Tibial nerve (tissue), 4 donors: ENCODE measurements at regions not wholly inside any gene's neighbourhood (a gene's known extent, or its start where the extent isn't known, plus 50 kb on each side); places are given as distances from the start of the nearest gene placed in this dataset.
"Not testable (repeated sequence)": the region's sequence is repeated elsewhere in the genome, so short reads cannot be mapped to it uniquely, and the experiment has no call there.

Source experiments
- DNase-seq, 2 donors: peaks; one replicate each; pipeline ENCODE4 v3.0.0-alpha.2; 2019; ENCODE audit warnings: low spot score in 2 of 2
- H3K27ac ChIP-seq, 4 donors: fragments of 200-600 bp; sonication (generic) in 3 of 4; one replicate each; pipeline ENCODE4 v1.5.1; 2017 to 2019; ENCODE audit warnings: mild to moderate bottlenecking in 1 of 4
- H3K27me3 ChIP-seq, 2 donors: fragments of 200-600 bp; sonication (generic) in 1 of 2; one replicate each; pipeline versions ENCODE4 v1.5.1 to v1.6.0; 2017 to 2019
- H3K36me3 ChIP-seq, 3 donors: fragments of 200-600 bp; sonication (generic); one replicate each; pipeline ENCODE4 v1.5.1; 2018 to 2019
- H3K4me1 ChIP-seq, 4 donors: fragments of 200-600 bp; sonication (generic) in 3 of 4; one replicate each; pipeline ENCODE4 v1.5.1; 2017 to 2019
- H3K4me3 ChIP-seq, 4 donors: fragments of 200-600 bp; sonication (generic) in 3 of 4; one replicate each; pipeline ENCODE4 v1.5.1; 2017 to 2019; ENCODE audit warnings: mild to moderate bottlenecking in 1 of 4, moderate library complexity in 1 of 4
- H3K9me3 ChIP-seq, 4 donors: fragments of 200-600 bp; sonication (generic) in 3 of 4; one replicate each; pipeline ENCODE4 v1.5.1; 2017 to 2019
- CTCF ChIP-seq, 5 experiments: fragments of 200-600 bp in 3 of 5; fragments of 450-650 bp in 2 of 5; sonication (generic) in 3 of 5; IDR thresholded peaks; one replicate each; pipeline ENCODE4 v1.5.1; 2016 to 2019; ENCODE audit warnings: antibody characterized with exemption in 5 of 5, mild to moderate bottlenecking in 3 of 5, moderate library complexity in 2 of 5
- EP300 ChIP-seq, 2 donors: sonication (generic); formaldehyde crosslinking; IDR thresholded peaks; one replicate each; pipeline ENCODE4 v1.6.1; 2017; ENCODE audit warnings: antibody characterized with exemption in 2 of 2, mild to moderate bottlenecking in 1 of 2
- POLR2A ChIP-seq, 2 donors: fragments of 450-650 bp; IDR thresholded peaks; one replicate each; pipeline ENCODE4 v1.6.1; 2017; ENCODE audit warnings: antibody characterized with exemption in 2 of 2, mild to moderate bottlenecking in 2 of 2, moderate library complexity in 2 of 2
- WGBS, 2 donors: methylation state at CpG; one replicate each; pipeline ENCODE4 v1.1.5; 2018; 5-methylcytosine and 5-hydroxymethylcytosine counted together

- Histone ChIP-seq H3K4me1 (no peaks in the 10 kb centered on the region), H3K27me3 (no peaks in the 10 kb centered on the region), H3K36me3 (no peaks in the 10 kb centered on the region), H3K9me3 (no peaks in the 10 kb centered on the region), H3K27ac (no peak overlapping the region), H3K4me3 (no peak overlapping the region)
- TF ChIP-seq CTCF (IDR thresholded peaks at IDR 0.05) (no peak), POLR2A (IDR thresholded peaks at IDR 0.05) (no peak), EP300 (IDR thresholded peaks at IDR 0.05) (no peak)
- WGBS, 2 donors: 46 to 69% methylated on average over 1 of the region's 1 CpG
- no peak for DNase-seq
Measured at GRCh38 chr7:123270570-123270969, 70.8 kb upstream of the SLC13A1 start.

DNA sequence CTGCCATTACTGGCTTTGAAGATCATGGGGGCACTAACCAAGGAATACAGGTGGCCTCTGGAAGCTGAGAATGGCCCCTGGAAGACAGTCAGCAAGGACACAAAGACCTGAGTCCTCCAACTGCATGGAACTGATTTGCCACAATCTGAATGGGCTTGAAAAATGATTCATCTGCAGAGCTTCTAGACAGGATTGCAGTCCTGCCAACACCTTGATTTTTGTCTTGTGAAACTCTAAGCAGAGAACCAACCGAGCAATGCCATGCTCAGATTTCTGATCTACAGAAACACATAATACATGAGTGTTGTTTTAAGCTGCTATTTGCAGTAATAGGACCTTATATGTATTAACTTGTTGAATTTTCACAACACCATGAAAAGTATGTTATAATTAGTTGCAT, 66.1 kb upstream of the SLC13A1 start:
- no peaks in the 10 kb centered on the region for H3K4me1 ChIP-seq
- no peaks in the 10 kb centered on the region for H3K9me3 ChIP-seq
- no peak overlapping the region for H3K4me3 ChIP-seq
- TF ChIP-seq POLR2A (IDR thresholded peaks at IDR 0.05) (no peak), CTCF (IDR thresholded peaks at IDR 0.05) (no peak), EP300 (IDR thresholded peaks at IDR 0.05) (no peak)
- no peak overlapping the region for H3K27ac ChIP-seq
- H3K27me3 ChIP-seq: no peaks in the 10 kb centered on the region
- no peak for DNase-seq
- WGBS, 2 donors: 97% methylated on average over 1 of the region's 1 CpG
- no peaks in the 10 kb centered on the region for H3K36me3 ChIP-seq

DNA sequence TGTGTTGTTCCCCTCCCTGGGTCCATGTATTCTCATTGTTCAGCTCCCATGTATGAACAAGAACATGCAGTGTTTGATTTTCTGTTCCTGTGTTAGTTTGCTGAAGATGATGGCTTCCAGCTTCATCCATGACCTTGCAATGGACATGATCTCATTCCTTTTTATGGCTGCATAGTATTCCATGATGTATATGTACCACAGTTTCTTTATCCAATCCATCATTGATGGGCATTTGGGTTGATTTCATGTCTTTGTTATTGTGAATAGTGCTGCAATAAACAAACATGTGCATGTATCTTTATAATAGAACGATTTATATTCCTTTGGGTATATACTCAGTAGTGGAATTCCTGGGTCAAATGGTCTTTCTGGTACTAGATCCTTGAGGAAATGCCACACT, 65.1 kb upstream of the SLC13A1 start:
- H3K4me1 ChIP-seq, H3K27me3 ChIP-seq, H3K36me3 ChIP-seq, H3K4me3 ChIP-seq, DNase-seq, H3K27ac ChIP-seq, H3K9me3 ChIP-seq: not testable (repeated sequence)
- 71 to 74% methylated on average over 1 of the region's 1 CpG for WGBS, 2 donors

- no peaks in the 10 kb centered on the region for H3K27me3 ChIP-seq
- no peaks in the 10 kb centered on the region for H3K36me3 ChIP-seq
- H3K4me1 ChIP-seq: no peaks in the 10 kb centered on the region
- no peak for DNase-seq
- no peaks in the 10 kb centered on the region for H3K9me3 ChIP-seq
- 79 to 84% methylated on average over 1 of the region's 1 CpG for WGBS, 2 donors
- no peak overlapping the region for H3K4me3 ChIP-seq
- TF ChIP-seq CTCF (IDR thresholded peaks at IDR 0.05) (no peak), EP300 (IDR thresholded peaks at IDR 0.05) (no peak), POLR2A (IDR thresholded peaks at IDR 0.05) (no peak)
- no peak overlapping the region for H3K27ac ChIP-seq
Measured at GRCh38 chr7:123260428-123260960, 60.7 kb upstream of the SLC13A1 start.

DNA sequence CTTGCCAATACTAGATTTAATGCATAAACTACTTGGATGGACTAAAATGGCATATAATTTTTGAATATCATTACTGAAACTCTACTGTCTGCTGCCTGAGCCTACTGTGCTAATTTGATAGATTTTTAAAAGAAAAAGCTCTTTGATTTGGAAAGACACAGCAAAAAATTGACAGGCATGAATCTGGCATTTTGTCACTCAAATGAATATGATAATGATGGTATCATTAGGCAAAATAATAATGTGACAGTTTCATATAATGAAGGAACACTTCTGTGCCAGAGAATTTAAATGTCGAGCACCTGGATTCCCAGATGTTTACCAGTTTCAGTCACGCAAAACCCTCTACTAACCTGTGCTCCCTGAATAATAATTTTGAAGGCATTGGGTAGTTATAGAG, 60.0 kb upstream of the SLC13A1 start:
- TF ChIP-seq CTCF (IDR thresholded peaks at IDR 0.05) (no peak), EP300 (IDR thresholded peaks at IDR 0.05) (no peak), POLR2A (IDR thresholded peaks at IDR 0.05) (no peak)
- Histone ChIP-seq H3K4me3 (no peak overlapping the region), H3K4me1 (no peaks in the 10 kb centered on the region), H3K27me3 (no peaks in the 10 kb centered on the region), H3K27ac (no peak overlapping the region), H3K9me3 (no peaks in the 10 kb centered on the region), H3K36me3 (no peaks in the 10 kb centered on the region)
- no peak for DNase-seq
- WGBS, 2 donors: 76 to 77% methylated on average over 2 of the region's 2 CpGs
